ENCODE measurements at regions not wholly inside any gene's neighbourhood (a gene's known extent, or its start where the extent isn't known, plus 50 kb on each side); places are given as distances from the start of the nearest gene placed in this dataset.

DNA sequence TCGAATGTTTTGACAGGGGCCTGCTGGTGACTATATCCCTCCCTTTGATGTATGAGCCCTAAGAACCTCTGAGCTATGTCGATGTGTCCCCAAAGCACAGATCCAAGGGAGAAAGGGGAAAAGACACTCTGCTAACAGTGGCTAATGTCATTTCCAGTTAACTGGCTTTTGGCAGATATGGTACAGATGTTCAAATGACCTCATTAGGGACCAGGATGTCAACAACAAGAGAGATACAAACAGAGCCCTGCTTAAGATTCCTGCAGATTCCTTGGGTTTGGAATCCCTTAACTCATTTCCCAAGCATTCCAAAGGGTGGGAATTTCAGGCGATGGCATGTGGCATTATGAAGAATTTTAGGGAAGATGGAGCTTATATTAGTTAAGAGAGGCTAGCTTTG lies 517.3 kb downstream of the SOX6 start:
- Histone ChIP-seq H3K4me3 (ENCODE audit: low read length) (no peak overlapping the region), H3K79me2 (ENCODE audit: low read length) (no peaks in the 10 kb centered on the region), H3K4me1 (ENCODE audit: low read length) (no peaks in the 10 kb centered on the region), H3K9me3 (ENCODE audit: insufficient read depth, low read length) (no peaks in the 10 kb centered on the region), H3K4me2 (ENCODE audit: low read length) (no peak overlapping the region), H4K20me1 (ENCODE audit: insufficient read depth, low read length) (no peaks in the 10 kb centered on the region), H3K27ac (ENCODE audit: low read length) (no peak overlapping the region), H2AFZ (ENCODE audit: low read depth, low read length) (no peak overlapping the region), H3K27me3 (ENCODE audit: low read depth, low read length) (no peaks in the 10 kb centered on the region), H3K9ac (ENCODE audit: low read length) (no peak overlapping the region), H3K36me3 (replicated peaks; ENCODE audit: low read depth, low read length) (no peaks in the 10 kb centered on the region)
- no peak for TF ChIP-seq EZH2phosphoT487 (IDR thresholded peaks at IDR 0.05; ENCODE audit: low read depth)
- TF ChIP-seq, protein P1, sequence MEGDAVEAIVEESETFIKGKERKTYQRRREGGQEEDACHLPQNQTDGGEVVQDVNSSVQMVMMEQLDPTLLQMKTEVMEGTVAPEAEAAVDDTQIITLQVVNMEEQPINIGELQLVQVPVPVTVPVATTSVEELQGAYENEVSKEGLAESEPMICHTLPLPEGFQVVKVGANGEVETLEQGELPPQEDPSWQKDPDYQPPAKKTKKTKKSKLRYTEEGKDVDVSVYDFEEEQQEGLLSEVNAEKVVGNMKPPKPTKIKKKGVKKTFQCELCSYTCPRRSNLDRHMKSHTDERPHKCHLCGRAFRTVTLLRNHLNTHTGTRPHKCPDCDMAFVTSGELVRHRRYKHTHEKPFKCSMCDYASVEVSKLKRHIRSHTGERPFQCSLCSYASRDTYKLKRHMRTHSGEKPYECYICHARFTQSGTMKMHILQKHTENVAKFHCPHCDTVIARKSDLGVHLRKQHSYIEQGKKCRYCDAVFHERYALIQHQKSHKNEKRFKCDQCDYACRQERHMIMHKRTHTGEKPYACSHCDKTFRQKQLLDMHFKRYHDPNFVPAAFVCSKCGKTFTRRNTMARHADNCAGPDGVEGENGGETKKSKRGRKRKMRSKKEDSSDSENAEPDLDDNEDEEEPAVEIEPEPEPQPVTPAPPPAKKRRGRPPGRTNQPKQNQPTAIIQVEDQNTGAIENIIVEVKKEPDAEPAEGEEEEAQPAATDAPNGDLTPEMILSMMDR (IDR thresholded peaks at IDR 0.05; ENCODE audit: low read depth, low read length): no peak

DNA sequence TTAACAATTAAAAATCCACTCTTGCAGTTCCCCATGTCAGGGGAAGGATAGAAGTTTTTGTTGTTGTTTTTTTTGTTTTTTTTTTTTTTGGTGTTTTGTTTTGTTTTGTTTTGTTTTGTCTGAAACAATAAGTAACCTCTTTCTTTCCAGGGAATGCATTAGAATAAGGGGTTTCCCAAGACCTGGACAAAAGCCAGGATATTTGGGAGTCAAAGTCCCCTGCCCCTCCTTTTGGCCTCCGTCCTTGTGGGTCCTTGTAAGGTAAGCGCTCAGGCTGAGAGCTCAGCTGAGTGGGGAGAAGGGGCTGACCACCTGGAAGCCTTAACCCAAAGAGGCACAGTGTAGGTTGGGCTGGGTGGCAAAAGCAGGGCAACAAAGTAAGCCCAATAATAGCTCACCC lies 515.4 kb downstream of the SOX6 start:
- Histone ChIP-seq H3K4me1 (ENCODE audit: low read length) (no peaks in the 10 kb centered on the region), H3K36me3 (replicated peaks; ENCODE audit: low read depth, low read length) (no peaks in the 10 kb centered on the region)

DNA sequence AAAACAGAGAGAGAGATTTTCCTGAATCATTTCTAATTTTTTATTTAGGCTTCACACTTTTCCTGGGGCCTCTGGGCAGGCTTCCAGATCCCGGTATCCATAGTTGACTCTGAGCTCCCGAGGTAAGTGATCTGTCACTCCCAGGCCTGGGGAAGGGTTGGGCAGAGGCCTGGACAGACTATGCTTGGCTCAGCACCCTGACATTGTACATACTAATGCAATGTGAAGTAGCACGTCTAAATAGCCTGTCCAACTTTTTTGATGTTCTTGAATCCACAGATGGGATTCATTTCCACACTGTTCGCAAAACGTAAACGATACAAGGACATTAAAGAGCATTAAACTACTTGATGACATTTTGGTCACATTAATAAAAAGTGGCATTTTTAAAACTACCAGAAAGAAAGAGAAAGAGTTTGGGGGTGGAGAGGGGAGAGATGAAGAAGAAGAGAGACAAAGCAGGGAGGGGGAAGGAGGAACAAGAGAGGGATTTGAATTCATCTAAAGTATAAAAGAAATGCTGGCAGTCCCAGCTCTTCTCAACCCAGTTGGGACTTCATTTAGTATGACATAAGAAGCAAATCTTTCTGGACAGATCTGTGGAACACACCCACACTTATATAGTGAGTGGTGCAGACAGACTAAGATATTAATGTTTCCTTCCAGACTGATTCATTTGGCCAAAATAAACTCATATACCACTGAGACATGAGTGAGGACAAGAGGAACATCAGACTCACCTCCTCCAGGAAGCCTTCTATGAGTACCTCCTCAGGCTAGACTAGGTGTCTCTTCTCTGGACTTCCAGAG lies 514.2 kb downstream of the SOX6 start:
- H3K4me1 ChIP-seq (ENCODE audit: low read length): no peaks in the 10 kb centered on the region
- TF ChIP-seq EZH2phosphoT487 (IDR thresholded peaks at IDR 0.05; ENCODE audit: low read depth): no peak
- TF ChIP-seq, protein P1 (IDR thresholded peaks at IDR 0.05; ENCODE audit: low read depth, low read length): no peak
- no peaks in the 10 kb centered on the region for H3K36me3 ChIP-seq (replicated peaks; ENCODE audit: low read depth, low read length)
- H3K9me3 ChIP-seq (ENCODE audit: insufficient read depth, low read length): no peaks in the 10 kb centered on the region
- H4K20me1 ChIP-seq (ENCODE audit: insufficient read depth, low read length): no peaks in the 10 kb centered on the region
- no peak overlapping the region for H3K27ac ChIP-seq (ENCODE audit: low read length)
- no peak overlapping the region for H2AFZ ChIP-seq (ENCODE audit: low read depth, low read length)
- H3K4me2 ChIP-seq (ENCODE audit: low read length): no peak overlapping the region
- no peak overlapping the region for H3K4me3 ChIP-seq (ENCODE audit: low read length)
- no peaks in the 10 kb centered on the region for H3K27me3 ChIP-seq (ENCODE audit: low read depth, low read length)
- no peaks in the 10 kb centered on the region for H3K79me2 ChIP-seq (ENCODE audit: low read length)
- H3K9ac ChIP-seq (ENCODE audit: low read length): no peak overlapping the region

More for the DNA sequence above, 515.4 kb downstream of the SOX6 start:
- no peak overlapping the region for H2AFZ ChIP-seq (ENCODE audit: low read depth, low read length)
- H3K9me3 ChIP-seq (ENCODE audit: insufficient read depth, low read length): no peaks in the 10 kb centered on the region
- H3K79me2 ChIP-seq (ENCODE audit: low read length): no peaks in the 10 kb centered on the region
- H3K27me3 ChIP-seq (ENCODE audit: low read depth, low read length): no peaks in the 10 kb centered on the region
- no peak overlapping the region for H3K4me3 ChIP-seq (ENCODE audit: low read length)
- H3K4me2 ChIP-seq (ENCODE audit: low read length): no peak overlapping the region
- TF ChIP-seq, protein P1 (IDR thresholded peaks at IDR 0.05; ENCODE audit: low read depth, low read length): no peak
- no peak for TF ChIP-seq EZH2phosphoT487 (IDR thresholded peaks at IDR 0.05; ENCODE audit: low read depth)
- no peak overlapping the region for H3K9ac ChIP-seq (ENCODE audit: low read length)
- H4K20me1 ChIP-seq (ENCODE audit: insufficient read depth, low read length): no peaks in the 10 kb centered on the region
- no peak overlapping the region for H3K27ac ChIP-seq (ENCODE audit: low read length)

DNA sequence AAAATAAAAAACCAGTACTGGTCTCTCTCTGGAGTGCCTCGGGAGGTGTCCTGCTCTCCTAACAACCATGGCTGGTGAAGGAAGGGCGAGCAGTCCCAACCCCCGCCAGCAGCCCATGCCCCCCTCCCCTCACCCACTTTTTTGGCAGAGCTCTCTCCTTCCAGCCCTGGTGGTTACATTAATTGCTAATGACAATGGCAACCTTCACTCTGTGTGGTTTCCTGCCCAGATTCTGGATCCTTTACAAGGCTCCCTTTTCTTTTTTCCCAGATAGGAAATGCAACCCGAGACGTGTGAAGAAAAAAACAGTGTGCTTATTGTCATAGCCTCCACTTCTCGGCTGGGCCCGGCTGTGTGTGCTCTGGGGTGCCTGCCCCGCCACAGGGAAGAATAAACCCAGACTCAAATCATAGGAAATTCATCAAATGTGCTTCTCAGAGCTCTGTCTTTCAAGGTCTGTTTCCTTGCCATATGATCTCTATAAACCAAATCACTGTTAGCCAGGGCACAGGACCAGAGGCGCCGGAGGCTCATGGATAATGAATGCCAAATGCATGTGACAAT lies 513.0 kb downstream of the SOX6 start:
- TF ChIP-seq EZH2phosphoT487 (IDR thresholded peaks at IDR 0.05; ENCODE audit: low read depth): no peak
- TF ChIP-seq, protein P1 (IDR thresholded peaks at IDR 0.05; ENCODE audit: low read depth, low read length): no peak
- no peaks in the 10 kb centered on the region for H3K4me1 ChIP-seq (ENCODE audit: low read length)

More for the DNA sequence above, 513.0 kb downstream of the SOX6 start:
- Histone ChIP-seq H3K4me2 (ENCODE audit: low read length) (no peak overlapping the region), H3K4me3 (ENCODE audit: low read length) (no peak overlapping the region), H2AFZ (ENCODE audit: low read depth, low read length) (no peak overlapping the region), H3K79me2 (ENCODE audit: low read length) (no peaks in the 10 kb centered on the region), H3K9ac (ENCODE audit: low read length) (no peak overlapping the region), H4K20me1 (ENCODE audit: insufficient read depth, low read length) (no peaks in the 10 kb centered on the region), H3K27me3 (ENCODE audit: low read depth, low read length) (no peaks in the 10 kb centered on the region), H3K36me3 (replicated peaks; ENCODE audit: low read depth, low read length) (no peaks in the 10 kb centered on the region), H3K27ac (ENCODE audit: low read length) (no peak overlapping the region), H3K9me3 (ENCODE audit: insufficient read depth, low read length) (no peaks in the 10 kb centered on the region)
